PC-3 (cell line): ENCODE measurements at regions not wholly inside any gene's neighbourhood (a gene's known extent, or its start where the extent isn't known, plus 50 kb on each side); places are given as distances from the start of the nearest gene placed in this dataset.

Experiments
- ATAC-seq: fragments of 200-7000 bp; cut with Tn5 transposase; 2 replicates; pipeline ENCODE4 v1.9.1; 2020; ENCODE audit warnings: mild to moderate bottlenecking, moderate library complexity
- BruUV-seq: library from RNA; stranded (reverse); fragments of 400-500 nt; replicated peaks from 2 replicates; lab custom pipeline; 2021; lab: Mats Ljungman, UMichigan
- CTCF ChIA-PET: fragments of 300-600 bp; sonication (Branson Sonifier 250); formaldehyde crosslinking; loops from one replicate; lab custom pipeline; 2022; ENCODE audit warnings: antibody characterized with exemption; lab: Charles Lee
- POLR2A ChIA-PET: fragments of 300-600 bp; sonication (Branson Sonifier 250); formaldehyde crosslinking; loops from one replicate; lab custom pipeline; 2022; ENCODE audit warnings: antibody characterized with exemption; ENCODE audit not compliant: unreplicated experiment; lab: Charles Lee
- DNase-seq: peaks from one replicate; pipeline ENCODE4 v3.0.0-alpha.2; 2015
- H2AFZ ChIP-seq: fragments of 300-600 bp; sonication (generic); 2 replicates; pipeline ENCODE4 v1.6.0; 2016; ENCODE audit warnings: antibody characterized with exemption, low read length
- H3F3A ChIP-seq: fragments of 300-600 bp; sonication (generic); one replicate; pipeline ENCODE4 v1.6.0; 2017; ENCODE audit warnings: antibody characterized with exemption, low read length, control low read depth, mild to moderate bottlenecking; ENCODE audit not compliant: unreplicated experiment
- H3K27ac ChIP-seq: fragments of 300-600 bp; sonication (generic); 2 replicates; pipeline ENCODE4 v1.5.1; 2016; ENCODE audit warnings: mild to moderate bottlenecking, low read length
- H3K27me3 ChIP-seq: fragments of 300-600 bp; sonication (generic); 2 replicates; pipeline ENCODE4 v1.6.1; 2016; ENCODE audit warnings: low read length, mixed read lengths
- H3K36me3 ChIP-seq: fragments of 300-600 bp; sonication (generic); 2 replicates; pipeline ENCODE4 v1.6.1; 2016; ENCODE audit warnings: low read depth, mixed run types, low read length, mixed read lengths
- H3K4me1 ChIP-seq: fragments of 300-600 bp; sonication (generic); 2 replicates; pipeline ENCODE4 v1.5.1; 2016; ENCODE audit warnings: low read length; ENCODE audit not compliant: insufficient read depth
- H3K4me2 ChIP-seq: fragments of 300-600 bp; sonication (generic); 2 replicates; pipeline ENCODE4 v1.6.0; 2016; ENCODE audit warnings: low read length
- H3K4me3 ChIP-seq: fragments of 300-600 bp; sonication (generic); 2 replicates; pipeline ENCODE4 v1.5.1; 2016; ENCODE audit warnings: mild to moderate bottlenecking, low read length, mixed read lengths
- H3K79me2 ChIP-seq: fragments of 300-600 bp; sonication (generic); 2 replicates; pipeline ENCODE4 v1.6.1; 2017; ENCODE audit warnings: low read length, mixed read lengths
- H3K9ac ChIP-seq: fragments of 300-600 bp; sonication (generic); 2 replicates; pipeline ENCODE4 v1.6.0; 2016; ENCODE audit warnings: mild to moderate bottlenecking, low read length
- H3K9me2 ChIP-seq: fragments of 300-600 bp; sonication (generic); replicated peaks from 2 replicates; pipeline ENCODE4 v1.6.1; 2016; ENCODE audit warnings: mixed run types, low read length, mixed read lengths
- H3K9me3 ChIP-seq: fragments of 300-600 bp; sonication (generic); 2 replicates; pipeline ENCODE4 v1.6.1; 2016; ENCODE audit warnings: low read length, mixed read lengths
- H4K20me1 ChIP-seq: fragments of 300-600 bp; sonication (generic); 2 replicates; pipeline ENCODE4 v1.6.1; 2016; ENCODE audit warnings: low read length, mixed read lengths
- EZH2 ChIP-seq: fragments of 300-600 bp; sonication (generic); IDR thresholded peaks from one replicate; pipeline ENCODE4 v1.6.1; 2017; ENCODE audit warnings: antibody characterized with exemption, mild to moderate bottlenecking, low read length; ENCODE audit not compliant: unreplicated experiment
- EZH2phosphoT487 ChIP-seq: fragments of 300-600 bp; sonication (generic); IDR thresholded peaks from 2 replicates; pipeline ENCODE4 v1.6.1; 2018; ENCODE audit warnings: mild to moderate bottlenecking, antibody characterized with exemption, low read length, borderline replicate concordance
- intact Hi-C: fragments of 100-400 bp; cut with micrococcal nuclease; formaldehyde crosslinking; loops from 2 replicates; pipeline ENCODE4 v1.9.0; 2023
- TF ChIP-seq, protein P1 (sequence below): fragments of 300-600 bp; sonication (generic); conservative IDR thresholded peaks from 2 replicates; pipeline ENCODE4 v1.5.1; 2017; ENCODE audit warnings: antibody characterized with exemption, low read depth, mild to moderate bottlenecking, low read length

- no TSS peak for BruUV-seq
- Histone ChIP-seq H3K79me2 (no peaks in the 10 kb centered on the region), H3K4me3 (no peak overlapping the region), H3F3A (no peaks in the 10 kb centered on the region), H4K20me1 (no peaks in the 10 kb centered on the region), H3K4me2 (no peak overlapping the region), H3K36me3 (no peaks in the 10 kb centered on the region), H3K9me2 (no peaks in the 10 kb centered on the region), H3K27ac (no peak overlapping the region), H3K27me3 (no peaks in the 10 kb centered on the region), H3K9ac (no peak overlapping the region), H2AFZ (no peak overlapping the region), H3K9me3 (no peaks in the 10 kb centered on the region), H3K4me1 (peaks cover 26% of the 10 kb centered on the region)
- ChIA-PET POLR2A (interaction anchor here (0.6 kb wide), 1 partner anchor 403 kb away, joined by 5 read pairs; no protein-coding TSS in a partner anchor), CTCF (no interaction called here)
- ATAC-seq (no peak), DNase-seq (no peak)
- intact Hi-C loops, result no loop called here
- TF ChIP-seq, protein P1, sequence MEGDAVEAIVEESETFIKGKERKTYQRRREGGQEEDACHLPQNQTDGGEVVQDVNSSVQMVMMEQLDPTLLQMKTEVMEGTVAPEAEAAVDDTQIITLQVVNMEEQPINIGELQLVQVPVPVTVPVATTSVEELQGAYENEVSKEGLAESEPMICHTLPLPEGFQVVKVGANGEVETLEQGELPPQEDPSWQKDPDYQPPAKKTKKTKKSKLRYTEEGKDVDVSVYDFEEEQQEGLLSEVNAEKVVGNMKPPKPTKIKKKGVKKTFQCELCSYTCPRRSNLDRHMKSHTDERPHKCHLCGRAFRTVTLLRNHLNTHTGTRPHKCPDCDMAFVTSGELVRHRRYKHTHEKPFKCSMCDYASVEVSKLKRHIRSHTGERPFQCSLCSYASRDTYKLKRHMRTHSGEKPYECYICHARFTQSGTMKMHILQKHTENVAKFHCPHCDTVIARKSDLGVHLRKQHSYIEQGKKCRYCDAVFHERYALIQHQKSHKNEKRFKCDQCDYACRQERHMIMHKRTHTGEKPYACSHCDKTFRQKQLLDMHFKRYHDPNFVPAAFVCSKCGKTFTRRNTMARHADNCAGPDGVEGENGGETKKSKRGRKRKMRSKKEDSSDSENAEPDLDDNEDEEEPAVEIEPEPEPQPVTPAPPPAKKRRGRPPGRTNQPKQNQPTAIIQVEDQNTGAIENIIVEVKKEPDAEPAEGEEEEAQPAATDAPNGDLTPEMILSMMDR, result no peak
- TF ChIP-seq EZH2phosphoT487, result no peak
- no peak for TF ChIP-seq EZH2
These were observed 57.3 kb upstream of the MET start for GRCh38 chr7:116614499-116615262.

- DNase-seq (peak; percentile 76), ATAC-seq (peak; percentile 82)
- H3K27me3 ChIP-seq, result no peaks in the 10 kb centered on the region
- H3K9me2 ChIP-seq, result no peaks in the 10 kb centered on the region
- no TSS peak for BruUV-seq
- H3K4me2 ChIP-seq, result no peak overlapping the region
- peak overlapping the region; percentile 21; the same call in 1 of the 2 replicates for H3K27ac ChIP-seq
- intact Hi-C loops, result no loop called here
- H3K4me3 ChIP-seq, result no peak overlapping the region
- H4K20me1 ChIP-seq, result no peaks in the 10 kb centered on the region
- ChIA-PET CTCF (no interaction called here), POLR2A (no interaction called here)
- TF ChIP-seq EZH2, result no peak
- TF ChIP-seq EZH2phosphoT487, result no peak
- TF ChIP-seq, protein P1, result no peak
- H3K9ac ChIP-seq, result no peak overlapping the region
- no peaks in the 10 kb centered on the region for H3F3A ChIP-seq
- H3K4me1 ChIP-seq, result peaks cover 26% of the 10 kb centered on the region
- H2AFZ ChIP-seq, result no peak overlapping the region
- H3K79me2 ChIP-seq, result no peaks in the 10 kb centered on the region
- no peaks in the 10 kb centered on the region for H3K36me3 ChIP-seq
- H3K9me3 ChIP-seq, result no peaks in the 10 kb centered on the region
These were observed 55.4 kb upstream of the MET start for GRCh38 chr7:116616555-116617059.

DNA sequence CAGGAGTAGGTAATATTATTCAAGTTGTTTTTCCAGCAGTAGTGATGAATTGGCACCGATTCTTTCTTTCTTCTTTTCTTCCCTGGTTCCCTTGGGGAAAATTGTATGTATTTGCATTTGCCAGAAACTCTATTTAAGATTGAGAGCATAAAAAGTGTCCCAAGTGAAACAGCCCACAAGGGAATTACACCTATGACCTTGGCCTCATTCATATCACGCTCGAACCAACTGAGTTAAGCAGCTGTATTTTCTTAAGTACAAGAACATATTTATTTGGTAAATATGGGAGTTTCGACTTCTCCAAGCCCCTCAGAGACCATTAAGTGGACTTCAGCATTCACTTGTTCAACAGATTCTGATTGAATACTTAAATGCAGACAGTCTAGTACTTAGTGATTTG, 54.1 kb upstream of the MET start:
- TF ChIP-seq, protein P1, result no peak
- no peak for TF ChIP-seq EZH2
- no peak for TF ChIP-seq EZH2phosphoT487
- no peak for ATAC-seq
- Histone ChIP-seq H3K4me2 (no peak overlapping the region), H3K9ac (no peak overlapping the region), H3F3A (no peaks in the 10 kb centered on the region), H3K27ac (no peak overlapping the region), H3K9me2 (no peaks in the 10 kb centered on the region), H4K20me1 (no peaks in the 10 kb centered on the region), H3K4me3 (no peak overlapping the region), H3K9me3 (no peaks in the 10 kb centered on the region), H3K4me1 (peaks cover 26% of the 10 kb centered on the region), H3K36me3 (no peaks in the 10 kb centered on the region), H3K79me2 (no peaks in the 10 kb centered on the region), H3K27me3 (no peaks in the 10 kb centered on the region), H2AFZ (no peak overlapping the region)
- no peak for DNase-seq
- intact Hi-C loops, result no loop called here
- BruUV-seq, result no TSS peak
- ChIA-PET CTCF (no interaction called here), POLR2A (interaction anchor here (0.6 kb wide), 1 partner anchor 71 kb away, joined by 3 read pairs; no protein-coding TSS in a partner anchor)
